MM.1S (cell line): ENCODE measurements at regions not wholly inside any gene's neighbourhood (a gene's known extent, or its start where the extent isn't known, plus 50 kb on each side); places are given as distances from the start of the nearest gene placed in this dataset.

Experiments used
- EZH2 ChIP-seq: fragments of 300-600 bp; sonication (generic); optimal IDR thresholded peaks from 2 replicates; pipeline ENCODE3; 2017; ENCODE audit warnings: low read depth, mild to moderate bottlenecking, antibody characterized with exemption, low read length, mixed read lengths
- EZH2phosphoT487 ChIP-seq: fragments of 300-600 bp; sonication (generic); IDR thresholded peaks from 2 replicates; pipeline ENCODE4 v1.6.1; 2018; ENCODE audit warnings: antibody characterized with exemption, low read length
- TF ChIP-seq, protein P1 (sequence below): fragments of 300-600 bp; sonication (generic); IDR thresholded peaks from 2 replicates; pipeline ENCODE4 v1.5.1; 2016; ENCODE audit warnings: antibody characterized with exemption, low read length, mixed read lengths

DNA sequence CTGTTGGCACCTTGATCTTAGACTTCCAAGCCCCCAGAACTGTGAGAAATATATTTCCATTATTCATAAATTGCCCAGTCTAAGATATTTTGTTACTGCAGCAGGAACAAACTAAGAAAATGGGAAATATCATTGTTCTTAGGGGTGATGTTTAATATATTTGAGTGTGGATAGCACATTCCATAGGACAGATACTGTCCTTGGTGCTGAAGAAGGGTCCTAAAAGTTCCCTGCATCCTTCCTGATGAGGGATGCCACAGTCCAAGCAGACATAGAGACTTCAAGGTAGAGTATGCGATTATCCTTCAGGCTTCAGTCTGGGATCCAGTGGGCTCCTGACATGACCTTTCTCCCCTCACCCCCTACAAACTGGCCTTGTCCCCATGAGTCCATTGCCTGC, 689.0 kb downstream of the TDRD15 start:
- TF ChIP-seq, protein P1, sequence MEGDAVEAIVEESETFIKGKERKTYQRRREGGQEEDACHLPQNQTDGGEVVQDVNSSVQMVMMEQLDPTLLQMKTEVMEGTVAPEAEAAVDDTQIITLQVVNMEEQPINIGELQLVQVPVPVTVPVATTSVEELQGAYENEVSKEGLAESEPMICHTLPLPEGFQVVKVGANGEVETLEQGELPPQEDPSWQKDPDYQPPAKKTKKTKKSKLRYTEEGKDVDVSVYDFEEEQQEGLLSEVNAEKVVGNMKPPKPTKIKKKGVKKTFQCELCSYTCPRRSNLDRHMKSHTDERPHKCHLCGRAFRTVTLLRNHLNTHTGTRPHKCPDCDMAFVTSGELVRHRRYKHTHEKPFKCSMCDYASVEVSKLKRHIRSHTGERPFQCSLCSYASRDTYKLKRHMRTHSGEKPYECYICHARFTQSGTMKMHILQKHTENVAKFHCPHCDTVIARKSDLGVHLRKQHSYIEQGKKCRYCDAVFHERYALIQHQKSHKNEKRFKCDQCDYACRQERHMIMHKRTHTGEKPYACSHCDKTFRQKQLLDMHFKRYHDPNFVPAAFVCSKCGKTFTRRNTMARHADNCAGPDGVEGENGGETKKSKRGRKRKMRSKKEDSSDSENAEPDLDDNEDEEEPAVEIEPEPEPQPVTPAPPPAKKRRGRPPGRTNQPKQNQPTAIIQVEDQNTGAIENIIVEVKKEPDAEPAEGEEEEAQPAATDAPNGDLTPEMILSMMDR, result no peak
- TF ChIP-seq EZH2phosphoT487, result no peak
- no peak for TF ChIP-seq EZH2
